GM19240 (cell line): ENCODE measurements at regions not wholly inside any gene's neighbourhood (a gene's known extent, or its start where the extent isn't known, plus 50 kb on each side); places are given as distances from the start of the nearest gene placed in this dataset.

Experiments
- DNase-seq: peaks from one replicate; pipeline ENCODE4 v3.0.0; 2011; ENCODE audit warnings: low spot score; ENCODE audit not compliant: insufficient read length

- DNase-seq = no peak
Measured at GRCh38 chr3:39748763-39749162, 60.6 kb upstream of the MYRIP start.

- DNase-seq = no peak
Measured at GRCh38 chr3:39750712-39751111, 58.7 kb upstream of the MYRIP start.

- DNase-seq = no peak
Measured at GRCh38 chr3:39751286-39751685, 58.1 kb upstream of the MYRIP start.

- no peak for DNase-seq
Measured at GRCh38 chr3:39752019-39752637, 57.3 kb upstream of the MYRIP start.

GRCh38 chr3:39752751-39753150, 56.7 kb upstream of the MYRIP start:
- DNase-seq = no peak

- no peak for DNase-seq
Measured at GRCh38 chr3:39753391-39753790, 56.0 kb upstream of the MYRIP start.

- peak; percentile 3 for DNase-seq
Measured at GRCh38 chr3:39754549-39754948, 54.9 kb upstream of the MYRIP start.

GRCh38 chr3:39755100-39755499, 54.3 kb upstream of the MYRIP start:
- DNase-seq = no peak

GRCh38 chr3:39757307-39757706, 52.1 kb upstream of the MYRIP start:
- no peak for DNase-seq
